Activated B cell treated with CpG ODN at 0.5 μM for 24 hours (primary cell): ENCODE measurements at regions not wholly inside any gene's neighbourhood (a gene's known extent, or its start where the extent isn't known, plus 50 kb on each side); places are given as distances from the start of the nearest gene placed in this dataset.

Experiments used
- ATAC-seq: fragments of 200-7000 bp; cut with Tn5 transposase; one replicate; pipeline ENCODE4 v1.10.0; 2021; ENCODE audit warnings: low read depth, mild to moderate bottlenecking, moderate library complexity
- CTCF ChIA-PET: fragments of 350-600 bp; sonication (Branson Sonifier 250); formaldehyde crosslinking; loops from one replicate; lab custom pipeline; 2021; ENCODE audit warnings: antibody characterized with exemption; lab: Charles Lee
- POLR2A ChIA-PET: fragments of 350-600 bp; sonication (Branson Sonifier 250); formaldehyde crosslinking; loops from one replicate; lab custom pipeline; 2021; ENCODE audit warnings: antibody characterized with exemption; lab: Charles Lee
- DNase-seq: peaks from one replicate; pipeline ENCODE4 v3.0.0; 2022
- H3K27ac Mint-ChIP-seq: one replicate; pipeline ENCODE4 v1.8.0; 2020; ENCODE audit warnings: mixed read lengths
- H3K27me3 Mint-ChIP-seq: one replicate; pipeline ENCODE4 v1.8.0; 2021; ENCODE audit warnings: mixed read lengths
- H3K36me3 Mint-ChIP-seq: one replicate; pipeline ENCODE4 v1.8.0; 2021; ENCODE audit warnings: low read depth, mixed read lengths
- H3K4me1 Mint-ChIP-seq: one replicate; pipeline ENCODE4 v1.8.0; 2021; ENCODE audit warnings: mixed read lengths
- H3K4me3 Mint-ChIP-seq: one replicate; pipeline ENCODE4 v1.8.0; 2020; ENCODE audit warnings: mild to moderate bottlenecking, mixed read lengths
- H3K9me3 Mint-ChIP-seq: one replicate; pipeline ENCODE4 v1.8.0; 2020; ENCODE audit warnings: mixed read lengths
- CTCF ChIP-seq: fragments of 200-600 bp; IDR thresholded peaks from one replicate; pipeline ENCODE4 v1.8.0; 2022; ENCODE audit warnings: antibody characterized with exemption, mild to moderate bottlenecking
- intact Hi-C: fragments of 100-400 bp; cut with micrococcal nuclease; formaldehyde crosslinking; loops from one replicate; pipeline ENCODE4 v1.15.1; 2024

- POLR2A ChIA-PET = no interaction called here
Measured at GRCh38 chr2:81282151-81282769, 977.7 kb upstream of the LRRTM1 start.

DNA sequence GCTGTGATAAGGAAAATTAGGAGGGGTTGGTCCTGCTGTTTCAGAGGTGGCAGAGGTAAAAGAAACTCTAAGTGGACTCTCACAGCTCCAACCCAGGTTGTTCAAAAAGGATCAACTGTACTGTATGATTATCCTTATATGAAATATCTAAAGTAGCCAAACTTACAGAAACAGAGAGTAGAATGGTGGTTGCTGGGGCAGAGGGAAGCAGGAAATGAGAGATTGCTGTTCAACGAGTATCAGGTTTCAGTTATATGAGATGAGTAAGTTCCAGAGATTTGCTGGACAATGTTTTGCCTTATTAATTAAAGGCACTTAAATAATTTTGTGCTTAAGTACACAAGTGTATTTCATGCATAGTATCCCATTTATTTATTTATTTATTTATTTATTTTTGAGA is 972.0 kb upstream of the LRRTM1 start:
- Mint-ChIP-seq H3K4me1 (no peaks in the 10 kb centered on the region), H3K9me3 (peaks cover 3% of the 10 kb centered on the region)
- intact Hi-C loops = no loop called here

More at GRCh38 chr2:81282151-81282769, 977.7 kb upstream of the LRRTM1 start:
- H3K27me3 Mint-ChIP-seq = no peaks in the 10 kb centered on the region
- CTCF ChIA-PET = no interaction called here
- DNase-seq (no peak), ATAC-seq (no peak)
- H3K27ac Mint-ChIP-seq = no peak overlapping the region
- intact Hi-C loops = no loop called here
- TF ChIP-seq CTCF = no peak
- H3K36me3 Mint-ChIP-seq = no peaks in the 10 kb centered on the region
- H3K4me3 Mint-ChIP-seq = no peak overlapping the region
- peaks cover 3% of the 10 kb centered on the region for H3K9me3 Mint-ChIP-seq
- no peaks in the 10 kb centered on the region for H3K4me1 Mint-ChIP-seq

GRCh38 chr2:81266106-81266505 is 961.6 kb upstream of the LRRTM1 start:
- Mint-ChIP-seq H3K9me3 (peaks cover 20% of the 10 kb centered on the region), H3K36me3 (no peaks in the 10 kb centered on the region), H3K4me1 (no peaks in the 10 kb centered on the region), H3K4me3 (no peak overlapping the region), H3K27ac (no peak overlapping the region), H3K27me3 (no peaks in the 10 kb centered on the region)
- DNase-seq (no peak), ATAC-seq (no peak)
- intact Hi-C loops = no loop called here
- no peak for TF ChIP-seq CTCF
- ChIA-PET CTCF (no interaction called here), POLR2A (no interaction called here)

More for the DNA sequence above, 972.0 kb upstream of the LRRTM1 start:
- ATAC-seq (no peak), DNase-seq (no peak)
- POLR2A ChIA-PET = no interaction called here
- no peak overlapping the region for H3K4me3 Mint-ChIP-seq
- CTCF ChIA-PET = no interaction called here
- no peaks in the 10 kb centered on the region for H3K27me3 Mint-ChIP-seq
- H3K27ac Mint-ChIP-seq = no peak overlapping the region
- H3K36me3 Mint-ChIP-seq = no peaks in the 10 kb centered on the region
- no peak for TF ChIP-seq CTCF

DNA sequence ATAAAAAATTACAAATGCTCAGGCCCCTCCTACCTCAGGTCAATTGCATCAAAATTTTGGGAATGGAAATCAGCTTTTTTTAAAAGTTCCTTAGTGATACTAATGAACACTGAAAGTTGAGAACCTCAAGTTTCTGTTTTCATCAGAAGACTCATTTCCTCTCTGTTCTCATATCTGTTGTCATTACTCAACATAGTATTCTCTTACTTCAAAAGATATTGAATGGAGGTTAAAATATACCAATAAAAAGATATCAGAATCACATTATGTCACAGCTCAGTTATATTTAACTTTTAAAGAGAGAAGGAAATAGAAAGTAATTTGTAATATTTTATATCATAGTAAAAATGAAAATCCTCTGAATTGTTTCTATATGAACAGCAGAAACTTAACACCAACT is 959.4 kb upstream of the LRRTM1 start:
- CTCF ChIA-PET = no interaction called here
- intact Hi-C loops = no loop called here
- ATAC-seq = no peak
- Mint-ChIP-seq H3K27me3 (no peaks in the 10 kb centered on the region), H3K9me3 (peaks cover 16% of the 10 kb centered on the region), H3K4me1 (no peaks in the 10 kb centered on the region), H3K4me3 (no peak overlapping the region), H3K27ac (no peak overlapping the region), H3K36me3 (no peaks in the 10 kb centered on the region)
- POLR2A ChIA-PET = no interaction called here
- no peak for TF ChIP-seq CTCF
- DNase-seq = no peak

GRCh38 chr2:81260320-81260719 is 955.8 kb upstream of the LRRTM1 start:
- Mint-ChIP-seq H3K36me3 (no peaks in the 10 kb centered on the region), H3K27me3 (no peaks in the 10 kb centered on the region), H3K27ac (no peak overlapping the region), H3K9me3 (peaks cover 2% of the 10 kb centered on the region), H3K4me3 (no peak overlapping the region), H3K4me1 (no peaks in the 10 kb centered on the region)
- intact Hi-C loops = no loop called here
- ATAC-seq (no peak), DNase-seq (no peak)
- TF ChIP-seq CTCF = no peak
- CTCF ChIA-PET = no interaction called here
- POLR2A ChIA-PET = no interaction called here
